ENCODE measurements at regions not wholly inside any gene's neighbourhood (a gene's known extent, or its start where the extent isn't known, plus 50 kb on each side); places are given as distances from the start of the nearest gene placed in this dataset.
"Not testable (repeated sequence)": the region's sequence is repeated elsewhere in the genome, so short reads cannot be mapped to it uniquely, and the experiment has no call there.

DNA sequence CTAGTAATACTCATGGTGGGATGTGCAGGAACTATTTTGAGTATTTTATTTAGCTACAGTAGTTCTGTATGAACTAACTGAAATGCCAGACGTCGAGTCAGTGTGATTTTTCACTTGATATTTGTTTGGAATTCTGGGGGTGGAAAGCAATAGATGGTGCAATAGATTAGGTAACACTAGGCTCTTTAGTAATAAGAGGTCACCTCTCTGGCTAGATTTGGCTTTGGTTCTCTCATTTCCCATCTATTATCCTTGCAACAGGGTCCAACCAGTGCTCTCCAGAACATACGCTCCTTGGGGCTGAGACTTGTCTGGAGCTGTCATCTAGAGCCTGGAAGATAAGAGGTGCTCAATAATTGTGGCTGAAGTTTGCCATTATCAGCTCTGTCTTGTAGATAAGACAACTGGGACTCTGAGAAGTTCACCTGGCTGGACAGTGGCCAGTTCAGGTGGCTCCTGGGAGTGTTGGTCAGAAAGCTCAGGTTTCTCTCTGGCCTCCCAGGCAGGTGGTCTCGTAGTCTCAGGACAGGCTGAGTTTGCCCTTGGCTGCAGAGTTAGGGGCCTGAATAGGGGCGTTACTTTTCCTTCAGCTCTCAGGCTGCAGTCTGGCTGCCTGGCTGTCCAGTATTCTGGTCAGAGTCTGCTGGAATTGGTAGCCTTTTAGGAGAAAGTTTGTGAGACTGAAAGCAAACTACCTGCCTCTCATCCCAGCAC lies 277.5 kb upstream of the RGMA start:
- no peak for DNase-seq
- TF ChIP-seq POLR2A (IDR thresholded peaks at IDR 0.05; ENCODE audit: low read length) = no peak

DNA sequence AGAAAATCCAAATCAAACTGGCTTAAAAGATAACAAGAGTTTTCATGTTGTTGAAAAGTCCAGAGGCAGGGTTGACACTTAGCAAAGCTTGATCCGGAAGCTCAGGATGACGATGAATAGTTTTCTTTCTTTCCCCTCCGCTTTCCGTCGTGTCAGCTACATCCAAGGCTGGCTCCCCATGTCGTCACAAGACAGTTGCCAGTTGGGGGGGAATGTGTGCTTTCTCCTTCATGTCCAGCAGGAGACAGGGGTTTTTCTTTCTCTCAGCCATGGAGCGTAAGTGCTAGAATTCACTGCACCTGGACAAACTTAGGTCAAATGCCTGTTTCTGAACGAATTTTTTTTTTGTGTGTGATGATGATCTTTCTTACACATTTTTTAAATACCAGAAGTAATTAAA lies 273.8 kb upstream of the RGMA start:
- no peak for DNase-seq
- TF ChIP-seq POLR2A (IDR thresholded peaks at IDR 0.05; ENCODE audit: low read length) (no peak), GATA1 (IDR thresholded peaks at IDR 0.05; ENCODE audit: low read depth, low read length) (no peak)

DNA sequence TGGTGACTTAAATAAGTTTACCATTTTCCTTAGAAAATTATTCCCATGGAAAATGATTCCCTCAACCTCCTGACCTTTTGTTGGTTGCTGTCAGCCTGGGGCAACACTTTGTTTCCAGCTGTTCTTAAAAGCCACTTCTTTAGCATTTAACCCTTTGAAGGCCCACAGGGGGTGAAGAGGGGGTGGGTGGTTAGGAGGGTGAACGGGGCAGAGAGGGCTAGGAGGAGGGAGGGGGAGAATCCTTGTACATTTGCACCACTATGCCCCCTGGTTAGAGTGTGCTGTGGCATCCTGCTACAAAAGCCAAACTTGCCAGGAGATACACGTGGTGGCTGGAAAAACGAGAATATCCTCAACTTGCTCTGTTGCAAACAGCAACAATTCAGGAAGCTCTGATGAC lies 273.2 kb upstream of the RGMA start:
- TF ChIP-seq POLR2A (IDR thresholded peaks at IDR 0.05; ENCODE audit: low read length) = no peak
- TF ChIP-seq GATA1 (IDR thresholded peaks at IDR 0.05; ENCODE audit: low read depth, low read length) = no peak

DNA sequence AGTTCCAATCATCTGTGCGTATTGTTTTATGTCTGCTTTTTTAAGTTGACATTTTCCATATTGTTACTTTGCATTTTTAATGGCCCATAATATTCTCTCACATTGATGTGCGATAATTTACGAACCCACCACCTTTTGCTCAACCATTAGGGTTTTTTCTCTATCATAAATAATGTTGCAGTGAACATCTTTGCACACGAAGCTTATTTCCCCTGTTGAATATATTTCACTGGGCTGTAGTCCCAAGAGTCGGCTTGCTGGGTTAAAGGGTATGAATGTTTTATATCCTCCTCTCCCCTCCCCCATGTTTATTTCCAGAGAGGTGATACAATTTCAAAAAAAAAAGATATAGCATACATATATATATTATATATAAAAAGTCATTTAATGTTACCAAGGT lies 272.7 kb upstream of the RGMA start:
- TF ChIP-seq POLR2A (IDR thresholded peaks at IDR 0.05; ENCODE audit: low read length) (no peak), GATA1 (IDR thresholded peaks at IDR 0.05; ENCODE audit: low read depth, low read length) (no peak)

More for the DNA sequence above, 273.2 kb upstream of the RGMA start:
- no peak for DNase-seq

DNA sequence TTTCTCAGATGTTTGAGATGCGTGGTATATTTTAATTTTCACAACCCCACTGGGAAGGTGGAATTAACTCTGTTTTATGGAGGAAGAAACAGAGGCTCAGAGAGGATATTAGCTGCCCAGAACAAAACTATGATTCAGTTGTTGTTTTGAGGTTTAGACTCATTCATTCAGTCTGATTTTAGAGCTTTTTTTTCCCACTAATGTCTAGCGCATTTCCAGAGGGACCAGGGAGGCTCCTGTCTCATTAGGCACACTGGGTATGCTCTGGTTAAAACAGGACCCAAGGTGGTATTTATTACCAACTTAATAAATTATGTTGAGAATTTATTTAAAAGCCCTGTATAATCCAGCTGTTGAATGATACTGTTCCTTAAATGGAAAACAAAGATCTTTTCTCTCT lies 272.0 kb upstream of the RGMA start:
- TF ChIP-seq POLR2A (IDR thresholded peaks at IDR 0.05; ENCODE audit: low read length) (no peak), GATA1 (IDR thresholded peaks at IDR 0.05; ENCODE audit: low read depth, low read length) (no peak)
- no peak for DNase-seq

More for the DNA sequence above, 272.7 kb upstream of the RGMA start:
- no peak for DNase-seq

DNA sequence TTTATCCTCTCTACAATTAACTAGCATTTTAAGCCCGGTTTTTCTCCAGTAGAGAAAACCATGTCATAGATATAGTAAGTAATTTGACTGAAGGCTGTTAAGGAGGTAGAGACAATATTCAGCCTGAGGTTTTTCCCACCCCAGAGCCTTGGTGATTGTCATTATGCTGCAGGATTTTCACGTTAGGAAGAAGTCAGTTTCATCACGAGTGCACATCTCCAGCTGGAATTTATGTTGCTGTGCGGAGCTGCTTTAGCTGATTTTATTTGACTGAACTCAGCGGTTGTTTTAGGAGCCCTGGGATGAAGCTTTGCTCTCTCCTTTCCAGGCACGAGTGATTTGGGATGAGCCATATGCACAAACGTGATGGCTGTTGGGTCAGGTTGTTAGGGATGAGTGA lies 271.3 kb upstream of the RGMA start:
- TF ChIP-seq POLR2A (IDR thresholded peaks at IDR 0.05; ENCODE audit: low read length) (no peak), GATA1 (IDR thresholded peaks at IDR 0.05; ENCODE audit: low read depth, low read length) (no peak)
- no peak for DNase-seq

DNA sequence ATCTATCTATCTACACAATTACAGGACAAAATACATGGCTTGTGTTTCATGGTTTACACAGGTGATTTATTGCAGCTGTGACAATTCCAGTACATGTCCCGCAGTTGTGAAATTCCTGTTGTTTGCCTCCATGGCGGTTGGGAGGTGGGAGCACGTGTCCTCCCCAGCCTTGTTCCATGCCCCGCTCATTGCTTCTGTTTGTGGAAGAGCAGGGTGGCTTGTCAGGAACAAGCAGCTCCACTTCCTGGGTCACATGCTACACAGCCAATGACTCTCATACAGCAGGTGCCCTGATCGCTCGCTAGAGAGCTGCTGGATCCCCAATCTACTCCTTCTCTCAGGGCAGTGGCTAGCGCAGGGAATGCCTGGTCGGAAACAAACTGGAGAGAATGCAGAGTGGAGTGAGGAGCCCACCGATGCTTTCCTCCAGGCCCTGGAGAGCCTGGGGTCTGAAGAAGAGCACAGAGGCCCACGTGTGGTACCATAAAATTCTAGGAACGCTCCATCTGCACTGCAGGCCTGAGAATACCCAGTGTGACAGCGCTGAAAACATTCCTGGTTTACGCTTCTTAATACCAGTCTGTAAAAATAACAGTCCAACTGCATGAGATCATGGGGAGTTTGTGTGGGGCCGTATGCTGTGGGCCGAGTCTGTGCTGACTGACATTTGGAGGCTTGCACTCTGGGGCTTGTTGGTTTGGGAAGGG lies 270.6 kb upstream of the RGMA start:
- DNase-seq = no peak

DNA sequence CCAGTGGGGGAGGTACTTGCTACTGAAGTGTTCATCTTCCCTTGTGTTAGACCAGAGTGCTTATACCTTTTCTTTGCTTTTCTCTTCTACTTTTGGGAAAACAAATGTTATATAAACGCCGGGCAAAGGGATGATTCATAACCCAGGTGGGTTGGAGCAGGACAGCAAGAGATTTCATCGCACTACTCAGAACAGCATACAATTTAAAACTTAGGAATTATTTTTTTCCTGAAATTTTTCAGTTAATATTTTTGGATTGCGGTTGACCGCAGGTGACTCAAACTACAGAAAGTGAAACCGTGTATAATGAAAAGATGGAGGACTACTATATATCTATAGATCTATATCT lies 270.0 kb upstream of the RGMA start:
- TF ChIP-seq GATA1 (IDR thresholded peaks at IDR 0.05; ENCODE audit: low read depth, low read length) (no peak), POLR2A (IDR thresholded peaks at IDR 0.05; ENCODE audit: low read length) (no peak)
- no peak for DNase-seq

More for the DNA sequence above, 270.6 kb upstream of the RGMA start:
- TF ChIP-seq GATA1 (IDR thresholded peaks at IDR 0.05; ENCODE audit: low read depth, low read length) (no peak), POLR2A (IDR thresholded peaks at IDR 0.05; ENCODE audit: low read length) (no peak)

DNA sequence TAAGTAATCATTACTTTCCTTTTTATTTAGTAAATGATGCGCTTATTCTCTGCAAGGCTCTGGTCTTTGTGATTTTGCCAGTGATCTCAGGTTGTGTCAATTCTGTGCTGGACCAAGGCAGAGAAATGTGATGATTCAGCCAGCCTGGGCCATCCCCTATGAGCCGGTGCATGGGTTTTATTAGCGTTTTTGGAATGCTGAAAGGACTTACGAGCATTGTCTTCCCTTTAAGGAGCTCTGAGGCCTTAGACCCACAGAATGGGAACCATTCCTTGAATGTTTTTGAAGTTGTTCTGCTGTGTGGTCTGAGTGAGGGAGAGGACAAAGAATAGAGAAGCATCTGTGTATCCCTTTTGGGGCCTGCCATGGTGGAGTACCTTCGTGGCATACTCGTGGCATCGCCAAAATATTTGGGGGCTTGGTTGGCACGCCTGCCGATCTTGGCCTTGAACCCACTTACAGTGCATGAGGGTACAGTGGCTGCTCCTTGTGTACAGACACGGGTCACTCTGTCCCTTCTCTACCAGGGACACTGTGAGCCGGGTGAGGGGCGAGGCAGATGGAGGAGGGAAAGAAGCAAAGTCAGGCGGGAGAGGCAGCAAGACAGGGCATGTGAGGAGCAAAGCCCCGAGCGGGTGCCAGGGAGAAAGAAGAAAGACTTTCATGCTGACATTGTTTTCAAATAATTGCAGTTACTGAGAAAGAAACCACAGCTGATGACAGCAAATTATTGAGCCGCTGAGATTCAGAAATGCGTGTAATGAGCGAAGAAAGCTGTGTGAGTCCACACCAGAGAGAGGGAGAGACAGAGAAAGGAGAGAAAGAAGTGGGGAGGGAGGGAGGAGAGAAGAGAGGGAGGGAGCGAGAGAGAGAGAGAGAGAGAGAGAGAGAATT lies 269.4 kb upstream of the RGMA start:
- no peak for DNase-seq

DNA sequence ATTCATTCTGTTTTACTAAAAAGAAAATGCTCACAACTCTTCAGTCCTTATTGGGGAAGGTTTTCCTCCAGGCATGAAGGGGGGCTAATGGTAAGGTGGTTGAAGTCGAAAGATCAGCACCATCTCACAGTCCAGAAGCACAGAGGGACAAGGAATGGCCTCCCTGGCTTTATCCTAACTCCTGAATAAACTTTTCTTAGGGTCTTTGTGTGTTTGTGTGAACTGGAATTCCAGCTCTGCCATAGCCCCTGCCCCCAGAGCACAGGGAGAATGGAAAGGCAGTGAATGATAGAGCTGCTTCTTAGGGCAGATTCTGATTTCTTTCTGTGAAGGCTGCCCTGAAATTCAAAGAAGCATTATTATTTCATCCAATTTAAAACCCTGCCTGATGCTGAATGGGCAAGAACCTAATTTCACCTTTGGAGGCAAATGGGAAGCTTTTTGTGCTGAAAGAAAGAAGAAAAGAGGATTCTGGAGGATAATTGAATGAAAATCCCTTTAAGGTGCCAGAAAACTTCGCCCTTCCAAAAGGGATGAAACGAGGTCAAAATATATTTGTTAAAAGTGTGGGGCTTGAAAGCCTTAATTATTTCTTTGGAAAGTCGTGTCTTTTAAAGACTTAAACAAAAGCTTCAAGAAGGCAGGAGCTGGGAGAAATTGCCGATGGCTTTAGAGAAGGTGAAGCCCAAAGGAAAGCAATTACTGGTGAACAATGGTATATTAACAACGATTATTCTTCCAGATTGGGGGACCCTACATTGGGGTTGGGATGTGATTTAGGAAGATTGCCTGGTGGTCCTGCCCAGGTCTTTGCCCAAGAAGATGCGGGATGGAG lies 259.9 kb upstream of the RGMA start:
- no peak for DNase-seq

More for the DNA sequence above, 269.4 kb upstream of the RGMA start:
- TF ChIP-seq POLR2A (IDR thresholded peaks at IDR 0.05; ENCODE audit: low read length) (no peak), GATA1 (IDR thresholded peaks at IDR 0.05; ENCODE audit: low read depth, low read length) (no peak)

DNA sequence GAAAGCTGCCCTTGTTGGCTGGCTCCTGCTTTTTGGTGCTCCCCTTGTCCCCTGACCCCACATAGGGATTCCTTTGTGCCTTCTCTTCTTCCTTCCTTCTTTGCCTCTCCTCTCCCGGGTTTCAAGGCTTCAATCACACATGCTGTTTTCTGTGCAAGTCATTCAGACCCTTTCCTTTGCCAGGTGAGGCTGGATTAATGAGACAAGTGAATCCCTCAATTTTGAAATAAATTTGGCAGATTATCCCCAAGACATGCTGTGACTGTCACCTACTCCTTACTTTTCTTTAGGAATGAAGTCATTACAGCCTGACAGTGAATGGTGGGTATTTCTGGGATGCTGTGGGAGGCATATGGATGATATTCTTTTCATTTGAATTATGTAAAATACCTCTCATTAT lies 259.0 kb upstream of the RGMA start:
- no peak for DNase-seq
- TF ChIP-seq POLR2A (IDR thresholded peaks at IDR 0.05; ENCODE audit: low read length) = no peak
- TF ChIP-seq GATA1 (IDR thresholded peaks at IDR 0.05; ENCODE audit: low read depth, low read length) = no peak

More for the DNA sequence above, 259.9 kb upstream of the RGMA start:
- TF ChIP-seq GATA1 (IDR thresholded peaks at IDR 0.05; ENCODE audit: low read depth, low read length) = no peak
- no peak for TF ChIP-seq POLR2A (IDR thresholded peaks at IDR 0.05; ENCODE audit: low read length)

DNA sequence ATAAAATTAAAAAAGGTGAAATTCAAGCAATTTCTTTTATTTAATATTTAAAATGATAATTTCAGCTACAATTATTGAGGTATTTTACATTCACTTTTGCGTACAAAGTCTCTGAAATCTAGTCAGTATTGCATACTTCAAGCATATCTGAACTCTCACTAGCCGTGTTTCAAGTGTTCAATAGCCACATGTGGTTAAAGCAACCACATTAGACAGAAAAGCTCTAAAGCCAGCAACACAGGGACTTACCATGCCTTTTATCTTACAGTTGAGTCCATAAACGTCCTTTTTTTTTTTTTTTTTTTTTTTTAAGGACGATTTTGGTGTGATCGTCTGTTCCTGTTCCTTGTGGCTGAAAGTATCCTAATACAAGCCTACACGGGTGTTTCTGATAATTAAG lies 257.0 kb upstream of the RGMA start:
- TF ChIP-seq POLR2A (IDR thresholded peaks at IDR 0.05; ENCODE audit: low read length) (no peak), GATA1 (IDR thresholded peaks at IDR 0.05; ENCODE audit: low read depth, low read length) (no peak)
- no peak for DNase-seq

DNA sequence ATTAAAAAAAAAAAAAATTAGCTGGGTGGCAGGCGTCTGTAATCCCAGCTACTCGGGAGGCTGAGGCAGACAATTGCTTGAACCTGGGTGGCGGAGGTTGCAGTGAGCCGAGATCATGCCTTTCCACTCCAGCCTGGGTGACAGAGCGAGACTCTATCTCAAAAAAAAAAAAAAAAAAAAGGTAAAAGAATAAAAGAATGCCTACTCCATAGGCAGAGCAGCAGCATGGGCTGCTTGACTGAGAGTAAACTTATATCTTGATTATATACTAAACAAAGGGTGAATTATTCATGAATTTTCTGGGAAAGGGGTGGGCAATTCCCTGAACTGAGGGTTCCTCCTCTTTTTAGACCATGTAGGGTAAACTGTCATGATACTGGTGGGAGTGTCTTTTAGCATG lies 254.4 kb upstream of the RGMA start:
- not testable (repeated sequence) for DNase-seq

DNA sequence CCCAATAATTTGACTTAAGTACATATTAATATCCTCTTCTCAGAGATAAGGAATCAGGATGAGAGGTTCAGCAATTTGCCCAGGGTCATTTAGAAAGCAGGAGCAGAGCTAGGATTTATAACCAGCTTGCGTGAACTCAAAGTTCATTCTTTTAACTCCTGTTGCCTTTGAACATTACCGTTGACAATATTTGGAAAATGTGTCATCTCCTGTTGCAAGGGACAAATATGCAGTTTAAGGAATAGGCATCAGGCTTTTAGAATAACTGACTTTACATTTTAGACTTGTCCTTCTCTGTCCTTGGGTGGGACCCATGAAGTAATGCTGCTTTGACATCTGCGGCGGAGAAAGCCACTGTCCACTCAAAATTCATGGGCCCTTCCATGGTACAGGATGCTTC lies 252.2 kb upstream of the RGMA start:
- no peak for TF ChIP-seq POLR2A (IDR thresholded peaks at IDR 0.05; ENCODE audit: low read length)
- TF ChIP-seq GATA1 (IDR thresholded peaks at IDR 0.05; ENCODE audit: low read depth, low read length) = no peak
- DNase-seq = no peak

Data from erythroblast (primary cell).